GM23248 (cell line): ENCODE measurements at regions not wholly inside any gene's neighbourhood (a gene's known extent, or its start where the extent isn't known, plus 50 kb on each side); places are given as distances from the start of the nearest gene placed in this dataset.

ENCODE experiments used
- EZH2 ChIP-seq: fragments of 200-600 bp; sonication (generic); IDR thresholded peaks from 2 replicates; pipeline ENCODE4 v1.6.1; 2018; ENCODE audit warnings: antibody characterized with exemption, mild to moderate bottlenecking; ENCODE audit not compliant: insufficient read depth, poor library complexity, severe bottlenecking
- EZH2phosphoT487 ChIP-seq: fragments of 200-600 bp; sonication (generic); IDR thresholded peaks from 2 replicates; pipeline ENCODE4 v1.6.1; 2018; ENCODE audit warnings: antibody characterized with exemption, moderate library complexity, mild to moderate bottlenecking, low read depth; ENCODE audit not compliant: insufficient read depth

GRCh38 chr2:56021136-56021474 is 97.5 kb upstream of the EFEMP1 start:
- TF ChIP-seq EZH2phosphoT487 (no peak), EZH2 (no peak)
